ENCODE measurements at regions not wholly inside any gene's neighbourhood (a gene's known extent, or its start where the extent isn't known, plus 50 kb on each side); places are given as distances from the start of the nearest gene placed in this dataset.

DNA sequence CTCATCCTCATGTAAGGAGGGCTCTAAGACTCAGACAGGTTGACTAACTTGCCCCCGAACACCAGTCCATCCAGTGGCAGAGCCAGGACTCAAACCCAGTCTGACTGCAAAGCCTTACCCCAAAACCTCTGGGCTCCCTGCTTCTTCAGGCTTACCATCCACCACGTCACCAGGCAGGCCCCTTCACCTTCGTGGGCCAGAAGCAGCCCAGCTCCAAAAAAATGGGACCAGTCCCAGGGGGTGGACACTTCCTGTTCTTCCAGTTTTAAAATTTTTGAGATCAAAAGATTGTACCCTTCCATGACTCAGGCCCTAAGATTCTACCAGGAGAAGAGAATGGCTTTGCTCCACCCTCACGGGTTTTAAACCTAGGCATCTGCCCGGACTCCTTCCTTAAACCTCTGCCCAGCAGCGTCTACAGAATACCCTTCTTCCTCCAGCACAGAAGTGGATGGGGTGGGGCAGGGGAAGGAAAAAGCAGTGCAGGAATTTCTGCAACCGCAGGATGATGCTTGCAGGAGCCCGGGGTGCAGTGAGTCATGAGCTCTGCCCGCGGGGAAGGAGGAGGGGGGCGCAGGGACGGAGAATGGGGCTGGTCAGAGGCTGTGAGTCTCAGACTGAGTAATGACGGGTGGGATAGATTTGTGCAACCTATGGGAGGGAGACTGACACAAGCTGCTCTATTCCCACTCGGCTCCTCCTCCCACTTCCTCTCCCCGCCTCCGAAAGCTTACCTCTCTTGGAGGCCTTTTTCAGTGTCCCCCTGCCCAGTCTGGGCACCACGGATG, 50.4 kb upstream of the STXBP1 start:
- H3K27me3 ChIP-seq: no peaks in the 10 kb centered on the region
- H3K36me3 ChIP-seq: 0 out of 2 replicates have a peak, but pooled peaks cover 9% of the 10 kb centered on the region
- peak overlapping the region; percentile 15; the same call in 1 of the 2 replicates for H3K27ac ChIP-seq
- no peak for TF ChIP-seq Cebpa-rat (IDR thresholded peaks at IDR 0.05)
- H3K9ac ChIP-seq: no peak overlapping the region
- H3K4me3 ChIP-seq: no peak overlapping the region
- peak overlapping the region; percentile 75 for H3K4me2 ChIP-seq
- peaks cover 60% of the 10 kb centered on the region for H4K20me1 ChIP-seq
- peaks cover 58% of the 10 kb centered on the region for H3K4me1 ChIP-seq
- H3K9me3 ChIP-seq: no peaks in the 10 kb centered on the region

Data from BLaER1 (cell line).